Activated CD4-positive, alpha-beta T cell treated with anti-CD3 and anti-CD28 coated beads, Interleukin-2, amount 10 ng/mL, durations not matched to agents 24 days and 14 days (primary cell): ENCODE measurements at regions not wholly inside any gene's neighbourhood (a gene's known extent, or its start where the extent isn't known, plus 50 kb on each side); places are given as distances from the start of the nearest gene placed in this dataset.
"Not testable (repeated sequence)": the region's sequence is repeated elsewhere in the genome, so short reads cannot be mapped to it uniquely, and the experiment has no call there.

Experiments used
- DNase-seq: peaks from one replicate; pipeline ENCODE4 v3.0.0; 2022
- H3K27ac Mint-ChIP-seq: one replicate; pipeline ENCODE4 v1.8.0; 2022; ENCODE audit warnings: mild to moderate bottlenecking, mixed read lengths
- H3K27me3 Mint-ChIP-seq: one replicate; pipeline ENCODE4 v1.8.0; 2022; ENCODE audit warnings: mixed read lengths
- H3K36me3 Mint-ChIP-seq: one replicate; pipeline ENCODE4 v1.8.0; 2022; ENCODE audit warnings: low read depth, mild to moderate bottlenecking, mixed read lengths
- H3K4me1 Mint-ChIP-seq: one replicate; pipeline ENCODE4 v1.8.0; 2021; ENCODE audit warnings: mixed read lengths
- H3K4me3 Mint-ChIP-seq: one replicate; pipeline ENCODE4 v1.8.0; 2022; ENCODE audit warnings: mild to moderate bottlenecking, moderate library complexity, mixed read lengths
- H3K9me3 Mint-ChIP-seq: one replicate; pipeline ENCODE4 v1.8.0; 2021; ENCODE audit warnings: mixed read lengths
- intact Hi-C: fragments of 100-400 bp; cut with micrococcal nuclease; formaldehyde crosslinking; loops from one replicate; pipeline ENCODE4 v1.15.1; 2023

DNA sequence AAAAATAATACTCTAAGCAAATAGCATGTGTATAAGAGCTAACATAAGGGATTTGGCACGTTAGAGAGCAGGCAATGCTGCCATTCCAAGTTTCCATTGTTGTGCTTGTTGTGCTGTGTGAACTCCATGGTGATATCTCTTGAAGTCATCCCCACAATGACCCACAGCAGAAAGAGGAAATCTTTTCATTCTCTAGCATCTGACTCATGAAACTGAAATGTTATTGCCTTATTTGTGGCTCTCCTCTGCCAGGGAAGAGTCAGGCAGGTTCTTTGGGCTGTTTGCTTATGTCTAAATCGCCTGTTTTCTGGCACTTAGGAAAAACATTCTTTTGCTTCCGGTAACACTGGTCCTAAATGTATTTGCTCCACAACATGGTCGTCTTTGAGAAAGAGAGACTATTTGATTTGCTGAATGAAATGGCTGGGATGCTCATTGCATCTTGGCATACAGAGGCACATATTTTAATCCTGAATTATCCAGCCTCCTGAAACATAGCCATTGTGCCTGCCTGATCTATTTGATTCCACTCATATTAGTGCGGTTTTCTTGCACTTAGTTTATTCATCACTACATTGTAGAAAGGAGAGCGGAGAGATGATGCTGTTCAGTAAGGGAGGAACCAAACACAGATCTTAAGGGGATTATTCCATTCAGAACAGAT, 188.8 kb downstream of the CSNK1G3 start:
- Mint-ChIP-seq H3K4me1 (no peaks in the 10 kb centered on the region), H3K36me3 (no peaks in the 10 kb centered on the region), H3K4me3 (no peak overlapping the region), H3K27me3 (no peaks in the 10 kb centered on the region), H3K9me3 (no peaks in the 10 kb centered on the region), H3K27ac (no peak overlapping the region)
- no peak for DNase-seq
- intact Hi-C loops, result no loop called here

DNA sequence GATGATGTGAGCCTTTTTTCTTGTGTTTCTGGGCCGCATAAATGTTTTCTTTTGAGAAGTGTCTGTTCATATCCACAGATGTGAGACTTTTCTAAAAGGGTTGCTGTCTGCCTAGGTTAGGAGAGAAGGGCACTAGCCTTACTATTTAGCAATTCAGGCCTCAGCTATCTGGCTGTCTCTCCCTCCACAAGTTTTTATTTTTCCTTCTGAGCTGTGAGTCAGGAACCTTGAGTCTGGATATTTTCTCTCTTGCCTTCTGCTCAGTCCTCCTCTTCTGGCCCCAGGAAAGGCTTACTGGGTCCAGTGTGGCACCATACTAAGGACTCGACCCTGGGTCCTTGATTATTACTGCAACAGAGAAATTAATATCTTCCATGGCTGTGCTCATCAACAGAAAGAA, 187.6 kb downstream of the CSNK1G3 start:
- no peaks in the 10 kb centered on the region for H3K9me3 Mint-ChIP-seq
- H3K27me3 Mint-ChIP-seq, result no peaks in the 10 kb centered on the region
- intact Hi-C loops, result no loop called here
- no peak overlapping the region for H3K4me3 Mint-ChIP-seq
- H3K4me1 Mint-ChIP-seq, result no peaks in the 10 kb centered on the region
- no peaks in the 10 kb centered on the region for H3K36me3 Mint-ChIP-seq
- no peak overlapping the region for H3K27ac Mint-ChIP-seq
- DNase-seq, result no peak

DNA sequence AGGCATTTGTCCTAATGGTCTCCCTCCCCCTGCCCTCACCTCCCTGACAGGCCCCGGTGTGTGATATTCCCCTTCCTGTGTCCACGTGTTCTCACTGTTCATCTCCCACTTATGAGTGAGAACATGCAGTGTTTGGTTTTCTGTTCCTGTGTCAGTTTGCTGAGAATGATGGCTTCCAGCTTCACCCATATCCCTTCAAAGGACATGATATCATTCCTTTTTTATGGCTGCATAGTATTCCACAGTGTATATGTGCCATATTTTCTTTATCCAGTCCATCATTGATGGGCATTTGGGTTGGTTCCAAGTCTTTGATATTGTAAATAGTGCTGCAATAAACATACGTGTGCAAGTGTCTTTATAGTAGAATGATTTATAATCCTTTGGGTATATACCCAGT, 187.0 kb downstream of the CSNK1G3 start:
- H3K4me3 Mint-ChIP-seq, H3K27ac Mint-ChIP-seq, H3K27me3 Mint-ChIP-seq, intact Hi-C loops, H3K9me3 Mint-ChIP-seq, DNase-seq, H3K36me3 Mint-ChIP-seq, H3K4me1 Mint-ChIP-seq: not testable (repeated sequence)

DNA sequence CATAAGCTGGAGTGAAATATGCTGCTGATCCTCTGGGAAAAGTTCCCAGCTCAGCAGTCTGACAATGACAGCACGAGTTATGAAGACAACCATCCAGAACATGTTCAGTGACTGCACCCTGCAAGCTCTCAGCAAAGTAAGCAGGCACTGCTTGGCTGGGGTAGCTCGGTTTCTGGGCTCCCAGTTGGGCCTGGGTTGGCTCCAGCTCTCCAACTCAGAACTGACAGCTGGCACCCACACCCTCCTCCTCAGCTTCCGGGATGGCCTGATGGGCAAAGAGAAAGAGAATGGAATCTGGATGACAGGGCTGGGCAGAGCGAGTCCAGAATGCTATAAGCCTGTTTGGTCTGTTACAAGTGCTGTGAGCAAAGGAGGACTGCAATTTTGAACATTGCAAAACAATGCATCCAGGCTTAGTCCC, 185.0 kb downstream of the CSNK1G3 start:
- H3K27ac Mint-ChIP-seq, result no peak overlapping the region
- intact Hi-C loops, result no loop called here
- H3K36me3 Mint-ChIP-seq, result no peaks in the 10 kb centered on the region
- DNase-seq, result no peak
- H3K4me1 Mint-ChIP-seq, result no peaks in the 10 kb centered on the region
- H3K27me3 Mint-ChIP-seq, result no peaks in the 10 kb centered on the region
- no peak overlapping the region for H3K4me3 Mint-ChIP-seq
- no peaks in the 10 kb centered on the region for H3K9me3 Mint-ChIP-seq

DNA sequence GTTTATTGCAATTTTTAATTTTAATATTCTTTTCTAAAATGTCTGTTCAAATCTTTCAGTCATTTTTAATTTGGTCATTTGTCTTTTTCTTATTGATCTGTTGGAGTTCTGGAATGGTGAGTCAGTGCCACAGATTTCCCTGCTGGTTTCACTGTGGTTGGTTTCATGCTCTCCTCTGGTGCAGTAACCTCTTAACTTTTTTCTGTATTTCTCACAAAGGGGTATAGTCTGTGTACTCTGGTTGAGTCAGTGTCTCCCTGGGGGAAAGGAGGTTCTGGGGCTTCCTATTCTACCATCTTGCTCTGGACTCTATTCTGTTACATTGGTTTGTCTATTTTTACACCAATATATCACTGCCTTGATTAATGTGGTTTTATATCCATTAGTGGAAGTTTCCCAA, 178.8 kb downstream of the CSNK1G3 start:
- intact Hi-C loops, result no loop called here
- no peaks in the 10 kb centered on the region for H3K36me3 Mint-ChIP-seq

DNA sequence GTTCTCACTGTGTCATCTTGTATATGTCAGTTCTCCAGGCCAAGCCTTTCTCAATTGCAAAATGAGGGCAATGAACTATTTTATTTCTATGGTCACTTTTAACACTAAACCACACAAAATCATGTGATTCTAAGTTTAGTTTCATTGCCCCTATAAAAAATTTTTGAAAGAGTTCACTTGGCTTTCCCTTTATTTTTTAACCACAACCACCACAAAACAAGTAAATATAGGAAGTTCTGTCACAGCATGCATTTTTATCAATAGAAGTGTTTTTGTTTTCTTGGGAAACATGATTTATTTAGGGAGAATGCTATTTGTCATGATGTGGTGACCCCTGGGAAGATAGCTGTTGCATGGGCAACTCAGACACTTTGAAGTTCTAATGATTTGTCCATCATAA, 169.1 kb downstream of the CSNK1G3 start:
- Mint-ChIP-seq H3K36me3 (no peaks in the 10 kb centered on the region), H3K9me3 (no peaks in the 10 kb centered on the region), H3K4me3 (no peak overlapping the region), H3K27me3 (no peaks in the 10 kb centered on the region), H3K27ac (no peak overlapping the region), H3K4me1 (no peaks in the 10 kb centered on the region)
- DNase-seq, result no peak
- intact Hi-C loops, result no loop called here

More for the DNA sequence above, 178.8 kb downstream of the CSNK1G3 start:
- DNase-seq, result no peak
- Mint-ChIP-seq H3K4me1 (no peaks in the 10 kb centered on the region), H3K27ac (no peak overlapping the region), H3K4me3 (no peak overlapping the region), H3K9me3 (no peaks in the 10 kb centered on the region), H3K27me3 (no peaks in the 10 kb centered on the region)

DNA sequence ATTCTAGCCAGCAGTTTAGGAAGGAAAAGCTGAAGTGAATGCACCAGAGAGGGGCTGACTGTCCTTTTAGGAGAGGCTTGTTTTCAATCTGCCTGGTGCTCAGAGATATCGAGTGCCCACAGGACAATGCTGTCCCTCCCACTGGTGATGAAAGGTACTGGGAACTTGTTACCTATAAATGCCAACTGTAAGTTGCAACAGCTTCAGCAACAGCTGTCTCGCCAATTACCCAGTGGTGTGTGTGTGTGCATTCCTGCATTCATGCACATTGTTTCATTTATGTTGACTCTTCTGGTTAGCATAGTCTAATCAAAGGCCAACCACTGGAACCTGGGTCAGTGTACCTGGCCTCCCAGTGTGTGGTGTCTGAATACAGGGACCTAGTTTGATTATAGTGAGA, 161.1 kb downstream of the CSNK1G3 start:
- intact Hi-C loops, result no loop called here
- H3K27ac Mint-ChIP-seq, result no peak overlapping the region
- no peak overlapping the region for H3K4me3 Mint-ChIP-seq
- no peaks in the 10 kb centered on the region for H3K4me1 Mint-ChIP-seq
- DNase-seq, result no peak
- H3K36me3 Mint-ChIP-seq, result no peaks in the 10 kb centered on the region
- H3K9me3 Mint-ChIP-seq, result no peaks in the 10 kb centered on the region
- no peaks in the 10 kb centered on the region for H3K27me3 Mint-ChIP-seq

DNA sequence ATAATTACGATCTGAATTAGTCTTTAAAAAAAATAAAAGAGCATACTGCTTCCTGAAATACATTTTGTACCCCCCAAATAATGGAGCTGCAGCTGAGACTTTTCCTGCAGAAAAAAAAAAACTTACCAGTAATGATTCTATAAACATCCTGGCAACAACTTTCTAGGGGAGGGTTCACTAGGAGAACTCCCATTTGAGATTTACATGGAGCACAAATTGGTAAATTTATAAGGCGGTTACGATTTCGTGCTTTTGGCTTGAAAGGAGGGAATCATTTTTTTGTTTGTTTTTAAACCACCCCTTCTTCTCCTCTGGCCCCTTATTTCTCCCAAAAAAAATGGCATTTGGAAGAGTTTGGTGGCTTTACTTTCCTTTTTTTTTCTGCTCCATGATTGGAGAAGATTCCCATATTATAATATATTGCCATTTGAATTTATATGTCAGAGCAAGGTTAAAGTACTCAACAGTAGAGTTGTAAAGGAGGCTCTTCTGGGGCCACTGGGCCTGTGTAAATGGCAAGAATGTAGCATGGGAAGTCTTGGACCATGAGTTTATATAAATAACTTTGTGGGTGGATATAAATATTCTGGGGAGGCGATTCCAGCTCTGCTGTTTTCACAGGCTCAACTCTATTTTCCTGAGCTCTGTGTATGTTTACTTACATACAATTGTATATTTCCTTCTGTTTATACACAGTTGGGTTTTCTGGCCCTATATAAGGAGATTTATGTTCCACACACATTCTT, 159.9 kb downstream of the CSNK1G3 start:
- H3K27me3 Mint-ChIP-seq, result peaks cover 2% of the 10 kb centered on the region
- H3K4me1 Mint-ChIP-seq, result no peaks in the 10 kb centered on the region
- H3K9me3 Mint-ChIP-seq, result no peaks in the 10 kb centered on the region
- H3K36me3 Mint-ChIP-seq, result no peaks in the 10 kb centered on the region
- H3K27ac Mint-ChIP-seq, result no peak overlapping the region
- H3K4me3 Mint-ChIP-seq, result no peak overlapping the region
- intact Hi-C loops, result no loop called here
- no peak for DNase-seq

DNA sequence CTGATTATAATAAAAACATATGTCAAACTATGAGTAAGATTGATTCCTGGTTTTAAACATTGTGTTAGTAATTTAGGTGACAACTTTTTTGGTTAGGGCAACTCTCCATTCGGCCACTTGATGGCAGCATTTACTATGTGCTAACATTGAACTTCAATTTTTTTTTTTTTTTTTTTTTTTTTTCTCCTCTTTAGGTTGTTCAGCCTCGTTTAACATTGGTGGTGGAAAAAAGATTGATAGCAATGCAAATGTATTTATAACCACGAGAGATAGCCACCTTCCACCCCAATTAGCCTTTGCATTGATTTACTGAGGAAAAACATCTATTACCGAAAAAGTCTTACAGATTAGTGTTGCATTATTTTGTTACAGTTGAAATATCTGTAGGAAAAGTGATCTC, 159.1 kb downstream of the CSNK1G3 start:
- intact Hi-C loops, result no loop called here
- H3K27me3 Mint-ChIP-seq, result peaks cover 2% of the 10 kb centered on the region
- DNase-seq, result peak; percentile 81
- no peak overlapping the region for H3K27ac Mint-ChIP-seq
- H3K4me1 Mint-ChIP-seq, result no peaks in the 10 kb centered on the region
- no peak overlapping the region for H3K4me3 Mint-ChIP-seq
- H3K36me3 Mint-ChIP-seq, result no peaks in the 10 kb centered on the region
- no peaks in the 10 kb centered on the region for H3K9me3 Mint-ChIP-seq
